Neuronal stem cell (in vitro differentiated cells): ENCODE measurements at regions not wholly inside any gene's neighbourhood (a gene's known extent, or its start where the extent isn't known, plus 50 kb on each side); places are given as distances from the start of the nearest gene placed in this dataset.

Source experiments
- DNase-seq: peaks from one replicate; pipeline ENCODE4 v3.0.0-alpha.2; 2013; ENCODE audit warnings: low spot score
- H2AFZ ChIP-seq: one replicate; pipeline ENCODE4 v1.6.1; 2013; ENCODE audit warnings: mild to moderate bottlenecking, low read length, inconsistent platforms
- H2AK5ac ChIP-seq: 2 replicates; pipeline ENCODE4 v1.6.1; 2013; ENCODE audit warnings: low read depth, mild to moderate bottlenecking, inconsistent platforms, low read length, moderate library complexity, mixed read lengths
- H2BK120ac ChIP-seq: 2 replicates; pipeline ENCODE4 v1.6.1; 2013; ENCODE audit warnings: low read depth, mild to moderate bottlenecking, inconsistent platforms, low read length, moderate library complexity, mixed read lengths
- H2BK12ac ChIP-seq: one replicate; pipeline ENCODE4 v1.6.1; 2013; ENCODE audit warnings: low read length, inconsistent platforms
- H2BK15ac ChIP-seq: 2 replicates; pipeline ENCODE4 v1.6.1; 2013; ENCODE audit warnings: mild to moderate bottlenecking, low read length, inconsistent platforms, mixed read lengths
- H2BK5ac ChIP-seq: one replicate; pipeline ENCODE4 v1.6.1; 2013; ENCODE audit warnings: inconsistent platforms, mild to moderate bottlenecking, low read length, moderate library complexity
- H3K14ac ChIP-seq: one replicate; pipeline ENCODE4 v1.6.1; 2013; ENCODE audit warnings: low read length, inconsistent platforms
- H3K18ac ChIP-seq: 2 replicates; pipeline ENCODE4 v1.6.1; 2013; ENCODE audit warnings: low read length, inconsistent platforms
- H3K23ac ChIP-seq: 2 replicates; pipeline ENCODE4 v1.6.1; 2013; ENCODE audit warnings: low read depth, mild to moderate bottlenecking, mixed read lengths, low read length, inconsistent platforms; ENCODE audit not compliant: poor library complexity
- H3K27ac ChIP-seq: replicated peaks from 3 replicates; pipeline ENCODE4 v1.5.1; 2013; ENCODE audit warnings: low read length, inconsistent platforms
- H3K27me3 ChIP-seq, 3 experiments: 2 replicates each; pipeline ENCODE4 v1.6.1; 2013; ENCODE audit warnings: low read length in 3 of 3, mild to moderate bottlenecking in 2 of 3, inconsistent platforms in 1 of 3, low read depth in 1 of 3, mixed read lengths in 1 of 3, moderate library complexity in 1 of 3; ENCODE audit not compliant: control insufficient read depth in 3 of 3, insufficient read depth in 3 of 3
- H3K36me3 ChIP-seq, 2 donors: replicated peaks in 1 of 2; 2 replicates each; pipeline ENCODE4 v1.6.1; 2013; ENCODE audit warnings: low read length in 2 of 2; ENCODE audit not compliant: control insufficient read depth in 2 of 2, insufficient read depth in 2 of 2
- H3K4ac ChIP-seq: 2 replicates; pipeline ENCODE4 v1.6.1; 2013; ENCODE audit warnings: inconsistent platforms, mild to moderate bottlenecking, low read length, moderate library complexity
- H3K4me1 ChIP-seq, 2 donors: 1 replicate in 1 of 2; 2 replicates in 1 of 2; pipeline ENCODE4 v1.6.1; 2013; ENCODE audit warnings: low read length in 2 of 2, low read depth in 1 of 2; ENCODE audit not compliant: control insufficient read depth in 2 of 2, insufficient read depth in 1 of 2
- H3K4me2 ChIP-seq: one replicate; pipeline ENCODE4 v1.6.1; 2013; ENCODE audit warnings: mild to moderate bottlenecking, low read length, inconsistent platforms; ENCODE audit not compliant: insufficient read depth, poor library complexity, severe bottlenecking
- H3K4me3 ChIP-seq, 2 donors: 2 replicates each; pipeline ENCODE4 v1.5.1; 2013; ENCODE audit warnings: low read length in 2 of 2, mild to moderate bottlenecking in 2 of 2, inconsistent platforms in 1 of 2, moderate library complexity in 1 of 2
- H3K79me1 ChIP-seq: one replicate; pipeline ENCODE4 v1.6.1; 2013; ENCODE audit warnings: low read depth, mild to moderate bottlenecking, inconsistent platforms, low read length, moderate library complexity
- H3K9ac ChIP-seq: one replicate; pipeline ENCODE4 v1.6.1; 2013; ENCODE audit warnings: mild to moderate bottlenecking, low read depth, low read length, inconsistent platforms; ENCODE audit not compliant: poor library complexity
- H3K9me3 ChIP-seq, 2 donors: replicated peaks in 1 of 2; 2 replicates each; pipeline versions ENCODE3 to v1.6.1; 2013; ENCODE audit warnings: low read length in 2 of 2, mild to moderate bottlenecking in 2 of 2, inconsistent platforms in 1 of 2, low read depth in 1 of 2, mixed read lengths in 1 of 2, moderate library complexity in 1 of 2; ENCODE audit not compliant: control insufficient read depth in 2 of 2, insufficient read depth in 1 of 2
- H4K8ac ChIP-seq: one replicate; pipeline ENCODE4 v1.6.1; 2013; ENCODE audit warnings: low read depth, mild to moderate bottlenecking, inconsistent platforms, low read length, moderate library complexity
- H4K91ac ChIP-seq: one replicate; pipeline ENCODE4 v1.6.1; 2013; ENCODE audit warnings: low read length, low read depth, mild to moderate bottlenecking, inconsistent platforms; ENCODE audit not compliant: poor library complexity
- WGBS, 2 donors: extraction: QIAGEN DNeasy Blood & Tissue Kit; methylation state at CpG; one replicate each; pipeline ENCODE4 v1.1.7; 2013; ENCODE audit warnings: missing lambda C conversion rate in 2 of 2, mixed read lengths in 1 of 2; ENCODE audit not compliant: insufficient read length in 2 of 2, insufficient replicate concordance in 1 of 2; ENCODE audit errors: extremely low coverage in 2 of 2; 5-methylcytosine and 5-hydroxymethylcytosine counted together

GRCh38 chr15:31269816-31270575 is 56.6 kb upstream of the KLF13 start:
- no peak for DNase-seq

GRCh38 chr15:31270767-31271166 is 55.9 kb upstream of the KLF13 start:
- peak; percentile 40 for DNase-seq
- Histone ChIP-seq H2AFZ (peak overlapping the region; percentile 70), H3K36me3 (no peaks in the 10 kb centered on the region), H3K27ac (no peak overlapping the region), H2AK5ac (no peak overlapping the region), H2BK12ac (no peak overlapping the region), H3K4ac (no peak overlapping the region), H3K23ac (no peak overlapping the region), H3K79me1 (no peaks in the 10 kb centered on the region), H3K4me3 (no peak overlapping the region), H3K9me3 (no peaks in the 10 kb centered on the region), H3K4me1 (peaks cover 0 to 9% of the 10 kb centered on the region in 2 donors), H3K14ac (no peak overlapping the region), H3K18ac (no peak overlapping the region), H3K27me3 (no peaks in the 10 kb centered on the region), H4K91ac (no peak overlapping the region), H2BK120ac (no peak overlapping the region), H3K9ac (no peak overlapping the region), H2BK15ac (no peak overlapping the region), H4K8ac (no peak overlapping the region), H2BK5ac (no peak overlapping the region), H3K4me2 (no peak overlapping the region)
- WGBS, 2 donors = no CpG with 5 or more reads among the region's 2 CpGs

More at GRCh38 chr15:31269816-31270575, 56.6 kb upstream of the KLF13 start:
- Histone ChIP-seq H3K4me1 (peaks cover 0 to 10% of the 10 kb centered on the region in 2 donors), H3K9ac (no peak overlapping the region), H2AK5ac (no peak overlapping the region), H3K27me3 (no peaks in the 10 kb centered on the region), H3K4me2 (no peak overlapping the region), H3K9me3 (no peaks in the 10 kb centered on the region), H3K79me1 (no peaks in the 10 kb centered on the region), H3K18ac (no peak overlapping the region), H2BK12ac (no peak overlapping the region), H2BK15ac (no peak overlapping the region), H2BK5ac (no peak overlapping the region), H3K4me3 (no peak overlapping the region), H3K4ac (no peak overlapping the region), H3K23ac (no peak overlapping the region), H2AFZ (no peak overlapping the region), H2BK120ac (no peak overlapping the region), H3K14ac (no peak overlapping the region), H4K8ac (no peak overlapping the region), H4K91ac (no peak overlapping the region), H3K36me3 (no peaks in the 10 kb centered on the region), H3K27ac (no peak overlapping the region)
- WGBS, 2 donors = no CpG with 5 or more reads among the region's 5 CpGs

- Histone ChIP-seq H2BK12ac (no peak overlapping the region), H3K9ac (no peak overlapping the region), H3K4me3 (no peak overlapping the region), H3K4me1 (peaks cover 0 to 6% of the 10 kb centered on the region in 2 donors), H2BK5ac (no peak overlapping the region), H3K23ac (no peak overlapping the region), H3K14ac (no peak overlapping the region), H2AK5ac (peak overlapping the region; percentile 69), H3K79me1 (no peaks in the 10 kb centered on the region), H3K18ac (no peak overlapping the region), H3K27ac (no peak overlapping the region), H4K8ac (no peak overlapping the region), H3K4ac (no peak overlapping the region), H2AFZ (no peak overlapping the region), H3K9me3 (no peaks in the 10 kb centered on the region), H2BK120ac (no peak overlapping the region), H3K4me2 (no peak overlapping the region), H2BK15ac (no peak overlapping the region), H4K91ac (no peak overlapping the region), H3K27me3 (no peaks in the 10 kb centered on the region), H3K36me3 (no peaks in the 10 kb centered on the region)
- no peak for DNase-seq
- no CpG with 5 or more reads among the region's 10 CpGs for WGBS, 2 donors
Measured at GRCh38 chr15:31271224-31271635, 55.4 kb upstream of the KLF13 start.

- Histone ChIP-seq H3K4me1 (peaks cover 0 to 1% of the 10 kb centered on the region in 2 donors), H3K14ac (no peak overlapping the region), H4K8ac (no peak overlapping the region), H2BK5ac (peak overlapping the region; percentile 56), H3K23ac (peak overlapping the region; percentile 26), H2BK120ac (no peak overlapping the region), H3K9ac (no peak overlapping the region), H3K9me3 (no peaks in the 10 kb centered on the region), H3K4me2 (no peak overlapping the region), H2BK12ac (no peak overlapping the region), H3K36me3 (no peaks in the 10 kb centered on the region), H3K27ac (no peak overlapping the region), H3K18ac (no peak overlapping the region), H4K91ac (no peak overlapping the region), H3K4me3 (no peak overlapping the region), H2AK5ac (peak overlapping the region; percentile 69), H2AFZ (no peak overlapping the region), H3K79me1 (no peaks in the 10 kb centered on the region), H3K27me3 (no peaks in the 10 kb centered on the region), H2BK15ac (peak overlapping the region; percentile 67), H3K4ac (no peak overlapping the region)
- DNase-seq = no peak
- WGBS, 2 donors = no CpG with 5 or more reads among the region's 12 CpGs
Measured at GRCh38 chr15:31271711-31272557, 54.7 kb upstream of the KLF13 start.
